HG02623 (cell line): ENCODE measurements at regions not wholly inside any gene's neighbourhood (a gene's known extent, or its start where the extent isn't known, plus 50 kb on each side); places are given as distances from the start of the nearest gene placed in this dataset.
"Not testable (repeated sequence)": the region's sequence is repeated elsewhere in the genome, so short reads cannot be mapped to it uniquely, and the experiment has no call there.

Experiments
- ATAC-seq: cut with Tn5 transposase; IDR thresholded peaks from one replicate; pipeline ENCODE4 v1.9.1; 2021; ENCODE audit warnings: moderate library complexity; ENCODE audit not compliant: unreplicated experiment

GRCh38 chr7:51393003-51393402 is 76.4 kb upstream of the COBL start:
- ATAC-seq: not testable (repeated sequence)

DNA sequence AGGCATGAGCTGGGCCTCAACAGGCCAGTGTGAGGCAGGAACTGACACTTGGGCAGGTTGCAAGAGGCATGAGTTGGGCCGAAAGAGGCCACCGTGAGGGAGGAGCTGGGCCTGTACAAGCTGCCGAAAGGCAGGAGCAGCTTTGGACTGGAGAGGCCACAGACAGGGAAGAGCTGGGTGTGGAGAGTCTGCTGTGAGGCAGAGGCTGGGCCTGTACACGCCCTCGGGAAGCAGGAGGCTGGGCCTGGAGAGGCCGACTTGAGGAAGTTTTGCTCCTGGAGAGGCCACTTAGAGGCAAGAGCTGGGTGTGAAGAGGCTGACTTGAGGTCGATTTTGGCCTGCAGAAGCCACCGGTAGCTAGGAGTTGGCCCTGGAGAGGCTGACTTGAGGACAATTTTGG is 73.3 kb upstream of the COBL start:
- ATAC-seq: not testable (repeated sequence)

- ATAC-seq: not testable (repeated sequence)
Observed at GRCh38 chr7:51389216-51389812, 72.7 kb upstream of the COBL start.

DNA sequence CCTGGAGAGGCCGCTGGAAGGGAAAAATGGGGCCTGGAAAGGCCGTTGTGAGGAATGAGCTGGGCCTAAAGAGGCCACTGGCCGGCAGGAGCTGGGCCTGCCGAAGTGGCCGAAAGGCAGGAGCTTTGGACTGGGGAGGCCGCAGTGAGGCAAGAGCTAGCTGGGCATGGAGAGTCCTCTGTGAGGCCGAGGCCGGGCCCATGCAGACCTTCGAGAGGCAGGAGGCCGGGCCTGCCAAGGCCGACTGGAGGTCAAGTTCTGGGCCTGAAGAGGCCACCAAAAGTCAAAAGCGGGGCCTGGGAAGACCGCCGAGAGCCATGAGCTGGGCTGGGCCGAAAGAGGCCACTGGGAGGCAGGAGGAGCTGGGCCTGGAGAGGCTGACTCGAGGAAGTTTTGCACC is 71.6 kb upstream of the COBL start:
- not testable (repeated sequence) for ATAC-seq

DNA sequence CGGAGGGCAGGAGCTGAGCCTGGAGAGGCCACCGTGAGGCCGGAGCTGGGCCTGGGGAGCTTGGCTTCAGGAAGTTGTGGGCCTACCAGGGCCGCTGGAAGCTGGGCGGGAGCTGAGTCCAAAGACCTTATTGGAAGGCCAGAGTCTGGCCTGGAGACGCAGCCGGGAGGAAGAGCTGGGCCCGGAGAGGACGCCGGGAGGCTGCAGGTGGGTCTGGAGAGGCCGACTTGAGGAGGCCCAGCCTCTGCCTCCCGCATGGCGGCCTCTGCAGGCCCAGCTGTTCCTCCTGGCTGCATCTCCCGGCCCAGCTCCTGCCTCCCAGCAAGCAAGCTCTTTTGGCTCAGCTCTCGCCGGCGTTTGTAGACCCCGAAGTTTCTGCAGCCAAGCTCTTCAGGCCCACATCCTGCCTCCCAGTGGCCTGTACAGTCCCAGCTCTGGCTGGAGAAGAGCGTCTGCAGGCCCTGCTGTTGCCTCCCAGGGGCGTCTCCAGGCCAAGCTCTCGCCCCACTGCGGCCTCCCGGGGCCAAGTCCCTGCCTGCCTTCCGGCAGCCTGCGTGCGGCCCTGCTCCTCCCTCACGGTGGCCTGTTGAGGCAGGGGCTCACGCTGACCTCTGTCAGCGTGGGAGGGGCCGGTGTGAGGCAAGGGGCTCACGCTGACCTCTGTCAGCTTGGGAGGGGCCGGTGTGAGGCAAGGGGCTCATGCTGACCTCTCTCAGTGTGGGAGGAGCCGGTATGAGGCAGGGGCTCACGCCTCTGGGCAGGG is 70.4 kb upstream of the COBL start:
- ATAC-seq: not testable (repeated sequence)

DNA sequence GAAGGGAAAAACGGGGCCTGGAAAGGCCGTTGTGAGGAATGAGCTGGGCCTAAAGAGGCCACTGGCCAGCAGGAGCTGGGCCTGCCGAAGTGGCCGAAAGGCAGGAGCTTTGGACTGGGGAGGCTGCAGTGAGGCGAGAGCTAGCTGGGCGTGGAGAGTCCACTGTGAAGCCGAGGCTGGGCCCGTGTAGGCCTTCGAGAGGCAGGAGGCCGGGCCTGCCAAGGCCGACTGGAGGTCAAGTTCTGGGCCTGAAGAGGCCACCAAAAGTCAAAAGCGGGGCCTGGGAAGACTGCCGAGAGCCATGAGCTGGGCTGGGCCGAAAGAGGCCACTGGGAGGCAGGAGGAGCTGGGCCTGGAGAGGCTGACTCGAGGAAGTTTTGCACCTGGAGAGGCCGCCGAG is 69.6 kb upstream of the COBL start:
- not testable (repeated sequence) for ATAC-seq

DNA sequence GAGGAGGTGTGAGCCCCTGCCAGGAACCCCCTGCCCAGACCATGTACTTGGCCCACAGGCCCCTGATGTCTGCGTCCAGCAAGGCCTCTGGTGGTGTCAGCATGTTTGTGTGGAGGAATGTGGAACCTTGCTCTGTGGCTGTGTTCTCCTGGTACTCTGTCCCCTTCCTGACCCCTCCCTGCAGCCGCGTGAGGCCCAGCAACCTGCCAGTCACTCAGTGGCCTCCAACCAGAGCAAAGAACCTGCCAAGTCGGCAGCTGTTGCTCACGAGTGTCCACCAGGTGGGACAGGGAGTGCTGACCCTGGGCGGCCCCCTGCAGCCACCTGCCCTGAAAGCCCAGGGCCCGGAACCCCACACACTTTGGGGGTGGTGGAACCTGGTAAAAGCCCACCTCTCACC is 65.6 kb upstream of the COBL start:
- not testable (repeated sequence) for ATAC-seq

- ATAC-seq: no peak
Observed at GRCh38 chr7:51376420-51377092, 59.9 kb upstream of the COBL start.

DNA sequence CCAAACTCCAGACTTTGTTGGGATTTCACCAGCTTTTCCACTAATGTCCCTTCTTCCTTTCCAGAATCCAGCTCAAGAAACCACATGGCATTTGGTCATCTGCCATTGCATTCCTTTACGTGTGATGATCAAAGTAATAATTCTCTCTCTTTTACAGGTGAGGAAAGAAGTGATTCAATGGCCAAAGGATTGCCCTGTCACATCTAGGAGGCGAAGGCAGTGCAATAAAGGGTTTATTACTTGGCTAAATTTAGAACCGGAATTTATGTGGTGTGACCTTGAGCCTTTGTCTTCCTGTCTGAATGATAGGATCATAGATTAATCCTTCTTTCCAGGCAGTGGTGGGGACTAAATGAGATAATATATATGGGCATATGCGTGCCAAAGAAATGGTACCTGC is 58.3 kb upstream of the COBL start:
- no peak for ATAC-seq

GRCh38 chr7:51373607-51374006 is 57.0 kb upstream of the COBL start:
- not testable (repeated sequence) for ATAC-seq

DNA sequence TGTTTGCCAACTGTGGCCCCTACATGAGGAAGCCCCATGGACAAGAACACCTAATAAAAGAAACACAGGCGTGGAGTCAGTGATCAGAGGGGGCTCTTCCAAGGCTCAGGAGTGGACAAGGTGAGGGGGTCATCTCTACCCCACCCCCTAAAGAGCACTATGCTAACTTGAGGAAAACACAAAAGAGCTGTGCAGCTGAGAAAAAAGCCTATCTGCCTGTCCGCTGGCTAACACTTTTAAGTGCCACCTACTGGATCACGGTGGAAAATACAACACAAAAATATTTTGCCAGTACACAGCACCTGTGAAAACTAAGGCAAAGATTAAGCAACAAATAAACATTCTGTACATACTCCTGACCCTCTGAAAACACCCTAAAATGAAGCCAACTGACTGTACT is 53.1 kb upstream of the COBL start:
- no peak for ATAC-seq

DNA sequence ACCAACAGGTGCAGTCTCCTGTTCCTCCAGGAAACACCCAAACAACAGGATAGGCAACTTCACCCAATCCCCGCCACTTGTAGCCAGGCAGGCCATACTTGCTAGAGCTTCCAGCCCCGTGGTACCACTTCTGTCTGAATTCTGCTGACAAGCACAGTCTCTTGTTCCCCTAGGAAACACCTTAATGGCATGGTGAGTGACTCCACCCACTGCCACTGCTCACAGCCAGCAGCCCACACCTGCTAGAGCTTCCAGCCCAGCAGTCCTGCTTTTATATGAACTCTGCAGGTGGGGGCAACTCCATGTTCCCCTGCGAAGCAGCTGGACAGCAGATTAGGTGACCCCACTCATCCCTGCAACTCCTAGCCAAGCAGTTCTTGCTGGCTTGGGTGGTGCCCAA is 52.6 kb upstream of the COBL start:
- not testable (repeated sequence) for ATAC-seq

DNA sequence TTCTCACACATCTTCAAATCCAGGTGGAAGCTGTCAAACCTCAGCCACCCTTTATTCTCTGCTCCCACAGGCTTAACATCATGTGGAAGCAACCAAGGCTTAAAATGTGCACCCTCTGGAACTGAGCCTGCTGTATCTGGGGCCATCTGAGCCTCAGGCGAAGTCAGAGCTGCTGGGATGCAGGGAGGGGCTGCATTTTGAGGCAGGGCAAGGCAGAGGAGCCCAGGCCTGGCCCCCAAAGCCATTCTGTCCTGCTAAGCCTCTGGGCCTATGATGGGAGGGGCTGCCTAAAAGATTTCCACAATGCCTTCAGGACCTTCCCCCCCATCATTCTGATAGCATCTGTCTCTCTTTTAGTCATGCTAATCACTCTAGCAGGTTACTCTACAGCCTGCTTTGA is 51.7 kb upstream of the COBL start:
- ATAC-seq: no peak

GRCh38 chr7:51367614-51367968 is 51.0 kb upstream of the COBL start:
- ATAC-seq: no peak

- peak; percentile 73 for ATAC-seq
Observed at GRCh38 chr7:51366930-51367613, 50.5 kb upstream of the COBL start.
